Nephron progenitor cell (in vitro differentiated cells): ENCODE measurements at regions not wholly inside any gene's neighbourhood (a gene's known extent, or its start where the extent isn't known, plus 50 kb on each side); places are given as distances from the start of the nearest gene placed in this dataset.

Source experiments
- DNase-seq: peaks from one replicate; pipeline ENCODE4 v3.0.0; 2021
- H3K27ac Mint-ChIP-seq: 2 replicates; pipeline ENCODE4 v1.8.0; 2021; ENCODE audit warnings: mild to moderate bottlenecking, moderate library complexity, mixed read lengths
- H3K27me3 Mint-ChIP-seq: 2 replicates; pipeline ENCODE4 v1.8.0; 2021; ENCODE audit warnings: mild to moderate bottlenecking, low read depth, mixed read lengths; ENCODE audit not compliant: poor library complexity
- H3K36me3 Mint-ChIP-seq: 2 replicates; pipeline ENCODE4 v1.8.0; 2021; ENCODE audit warnings: low read depth, mixed read lengths
- H3K4me1 Mint-ChIP-seq: 2 replicates; pipeline ENCODE4 v1.8.0; 2021; ENCODE audit warnings: mixed read lengths
- H3K4me3 Mint-ChIP-seq: 2 replicates; pipeline ENCODE4 v1.8.0; 2021; ENCODE audit warnings: mild to moderate bottlenecking, moderate library complexity, mixed read lengths
- H3K9me3 Mint-ChIP-seq: 2 replicates; pipeline ENCODE4 v1.8.0; 2021; ENCODE audit warnings: mild to moderate bottlenecking, moderate library complexity, mixed read lengths
- TF ChIP-seq, protein P1 (sequence below): fragments of 200-600 bp; sonication (generic); IDR thresholded peaks from 2 replicates; pipeline ENCODE4 v1.5.0; 2021; ENCODE audit warnings: antibody characterized with exemption

DNA sequence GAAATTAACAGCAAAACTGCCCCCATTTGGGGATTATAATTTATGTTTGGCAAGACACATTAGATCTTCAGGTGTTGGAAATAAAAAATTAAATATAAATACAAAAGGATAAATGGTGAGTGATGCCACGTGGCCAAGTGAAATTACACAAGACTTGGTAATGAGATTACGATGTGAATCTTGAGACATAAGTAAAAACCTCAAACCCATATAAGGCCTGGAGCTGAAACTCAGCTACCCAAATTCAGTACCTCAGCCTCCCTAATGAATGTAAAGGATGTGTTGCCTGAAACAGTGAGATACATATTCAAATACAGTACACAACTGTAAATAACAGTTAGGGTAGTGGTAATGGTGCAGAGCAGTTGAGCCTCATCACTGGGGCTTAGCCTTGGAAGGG, 1146.6 kb downstream of the OTOL1 start:
- Mint-ChIP-seq H3K36me3 (peaks cover 9% of the 10 kb centered on the region), H3K9me3 (peaks cover 41% of the 10 kb centered on the region)

DNA sequence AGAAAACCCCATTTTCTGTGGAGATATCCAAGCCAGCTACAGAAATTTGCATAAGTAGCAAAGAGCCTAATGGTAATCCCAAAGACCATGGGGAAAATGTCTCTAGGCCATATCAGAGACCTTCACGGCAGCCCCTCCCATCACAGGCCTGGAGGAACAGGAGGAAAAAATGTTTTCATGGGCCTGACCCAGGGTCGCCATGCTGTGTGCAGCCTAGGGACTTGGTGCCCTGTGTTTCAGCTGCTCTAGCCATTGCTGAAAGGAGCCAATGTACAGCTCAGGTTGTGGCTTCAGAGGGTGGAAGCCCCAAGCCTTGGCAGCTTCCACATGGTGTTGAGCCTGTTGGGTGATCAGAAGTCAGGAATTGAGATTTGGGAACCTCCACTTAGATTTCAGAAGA, 1150.7 kb downstream of the OTOL1 start:
- peaks cover 14% of the 10 kb centered on the region for H3K36me3 Mint-ChIP-seq
- DNase-seq = no peak
- H3K27me3 Mint-ChIP-seq = no peaks in the 10 kb centered on the region
- no peak overlapping the region for H3K4me3 Mint-ChIP-seq
- no peaks in the 10 kb centered on the region for H3K4me1 Mint-ChIP-seq
- peaks cover 25% of the 10 kb centered on the region for H3K9me3 Mint-ChIP-seq
- TF ChIP-seq, protein P1, sequence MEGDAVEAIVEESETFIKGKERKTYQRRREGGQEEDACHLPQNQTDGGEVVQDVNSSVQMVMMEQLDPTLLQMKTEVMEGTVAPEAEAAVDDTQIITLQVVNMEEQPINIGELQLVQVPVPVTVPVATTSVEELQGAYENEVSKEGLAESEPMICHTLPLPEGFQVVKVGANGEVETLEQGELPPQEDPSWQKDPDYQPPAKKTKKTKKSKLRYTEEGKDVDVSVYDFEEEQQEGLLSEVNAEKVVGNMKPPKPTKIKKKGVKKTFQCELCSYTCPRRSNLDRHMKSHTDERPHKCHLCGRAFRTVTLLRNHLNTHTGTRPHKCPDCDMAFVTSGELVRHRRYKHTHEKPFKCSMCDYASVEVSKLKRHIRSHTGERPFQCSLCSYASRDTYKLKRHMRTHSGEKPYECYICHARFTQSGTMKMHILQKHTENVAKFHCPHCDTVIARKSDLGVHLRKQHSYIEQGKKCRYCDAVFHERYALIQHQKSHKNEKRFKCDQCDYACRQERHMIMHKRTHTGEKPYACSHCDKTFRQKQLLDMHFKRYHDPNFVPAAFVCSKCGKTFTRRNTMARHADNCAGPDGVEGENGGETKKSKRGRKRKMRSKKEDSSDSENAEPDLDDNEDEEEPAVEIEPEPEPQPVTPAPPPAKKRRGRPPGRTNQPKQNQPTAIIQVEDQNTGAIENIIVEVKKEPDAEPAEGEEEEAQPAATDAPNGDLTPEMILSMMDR = no peak
- no peak overlapping the region for H3K27ac Mint-ChIP-seq

More for the DNA sequence above, 1146.6 kb downstream of the OTOL1 start:
- Mint-ChIP-seq H3K4me3 (no peak overlapping the region), H3K27me3 (no peaks in the 10 kb centered on the region), H3K27ac (no peak overlapping the region), H3K4me1 (no peaks in the 10 kb centered on the region)
- TF ChIP-seq, protein P1 = no peak
- DNase-seq = no peak

DNA sequence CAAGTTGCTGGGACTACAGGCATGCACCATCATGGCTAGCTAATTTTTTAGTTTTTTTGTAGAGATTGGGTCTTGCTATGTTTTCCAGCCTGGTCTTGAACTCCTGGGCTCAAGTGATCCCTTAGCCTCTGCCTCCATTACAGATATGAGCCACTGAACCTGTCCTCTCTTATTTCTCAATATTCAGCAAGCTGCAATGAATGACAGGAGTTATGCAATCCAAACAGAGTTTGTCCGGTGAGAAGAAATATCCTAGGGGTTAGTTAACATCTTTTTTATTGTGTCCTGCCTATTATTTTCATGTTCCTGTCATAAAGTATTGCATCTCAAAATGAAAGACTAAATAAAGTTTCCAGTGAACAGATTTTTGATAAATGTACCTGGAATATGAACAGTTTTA, 1161.4 kb downstream of the OTOL1 start:
- Mint-ChIP-seq H3K9me3 (no peaks in the 10 kb centered on the region), H3K4me3 (no peak overlapping the region), H3K27ac (no peak overlapping the region), H3K27me3 (no peaks in the 10 kb centered on the region), H3K36me3 (no peaks in the 10 kb centered on the region), H3K4me1 (peaks cover 5% of the 10 kb centered on the region)
- TF ChIP-seq, protein P1 = no peak
- no peak for DNase-seq

GRCh38 chr3:162665684-162666391, 1169.2 kb downstream of the OTOL1 start:
- Mint-ChIP-seq H3K27me3 (peaks cover 4% of the 10 kb centered on the region), H3K4me3 (no peak overlapping the region), H3K4me1 (peaks cover under 1% of the 10 kb centered on the region), H3K27ac (no peak overlapping the region), H3K36me3 (no peaks in the 10 kb centered on the region), H3K9me3 (peaks cover 5% of the 10 kb centered on the region)
- TF ChIP-seq, protein P1 = no peak
- DNase-seq = no peak

GRCh38 chr3:162666835-162667234, 1170.2 kb downstream of the OTOL1 start:
- H3K27ac Mint-ChIP-seq = peak overlapping the region; percentile 75
- no peaks in the 10 kb centered on the region for H3K36me3 Mint-ChIP-seq

More at GRCh38 chr3:162666835-162667234, 1170.2 kb downstream of the OTOL1 start:
- no peaks in the 10 kb centered on the region for H3K4me1 Mint-ChIP-seq
- H3K4me3 Mint-ChIP-seq = no peak overlapping the region
- DNase-seq = no peak
- TF ChIP-seq, protein P1 = no peak
- H3K9me3 Mint-ChIP-seq = peaks cover 5% of the 10 kb centered on the region
- peaks cover 4% of the 10 kb centered on the region for H3K27me3 Mint-ChIP-seq
